HG02610 (cell line): ENCODE measurements at regions not wholly inside any gene's neighbourhood (a gene's known extent, or its start where the extent isn't known, plus 50 kb on each side); places are given as distances from the start of the nearest gene placed in this dataset.
"Not testable (repeated sequence)": the region's sequence is repeated elsewhere in the genome, so short reads cannot be mapped to it uniquely, and the experiment has no call there.

Experiments
- ATAC-seq: cut with Tn5 transposase; IDR thresholded peaks from one replicate; pipeline ENCODE4 v1.9.1; 2021; ENCODE audit warnings: mild to moderate bottlenecking, moderate library complexity; ENCODE audit not compliant: unreplicated experiment

- no peak for ATAC-seq
These were observed 80.0 kb upstream of the CHST15 start for GRCh38 chr10:124173298-124173900.

- ATAC-seq: no peak
These were observed 79.0 kb upstream of the CHST15 start for GRCh38 chr10:124172181-124172916.

DNA sequence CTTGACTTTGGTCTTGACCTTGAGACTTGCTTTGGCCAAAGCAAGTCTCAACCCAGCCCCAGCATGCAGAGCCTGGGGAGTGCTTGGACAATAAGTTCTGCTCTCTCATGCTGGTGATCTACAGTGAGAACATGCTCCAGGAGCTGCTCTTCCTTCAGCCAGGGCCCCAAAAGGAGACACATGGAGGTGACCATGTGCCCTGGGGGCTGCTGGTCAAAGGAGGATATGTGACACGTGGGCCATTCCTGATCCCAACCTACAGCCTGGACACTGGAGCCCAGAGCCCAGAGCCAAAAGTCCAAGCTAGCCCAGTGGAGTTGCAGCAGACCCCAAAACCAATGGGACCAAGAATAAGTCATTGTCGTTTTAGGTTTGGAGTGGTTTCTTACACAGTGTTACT is 78.2 kb upstream of the CHST15 start:
- ATAC-seq: no peak

DNA sequence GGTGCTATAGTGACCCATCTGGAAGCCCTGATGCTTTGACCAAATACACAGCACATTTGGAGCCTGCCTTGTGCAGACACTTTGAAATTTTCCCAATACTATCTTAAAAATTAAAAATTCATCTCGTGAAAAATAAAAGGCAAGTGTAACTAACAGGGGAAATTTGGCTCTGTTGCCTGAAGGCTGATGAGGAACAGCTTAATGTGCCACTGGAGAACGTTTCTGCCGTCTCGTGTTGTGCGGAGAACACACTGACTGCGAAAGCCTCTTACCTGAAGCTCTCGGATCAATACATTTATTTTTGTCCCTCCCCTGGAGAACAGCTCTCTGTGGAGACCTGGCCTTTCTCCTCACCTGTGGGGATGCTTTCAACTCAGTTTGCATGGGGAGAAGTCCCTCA is 77.2 kb upstream of the CHST15 start:
- ATAC-seq: no peak

DNA sequence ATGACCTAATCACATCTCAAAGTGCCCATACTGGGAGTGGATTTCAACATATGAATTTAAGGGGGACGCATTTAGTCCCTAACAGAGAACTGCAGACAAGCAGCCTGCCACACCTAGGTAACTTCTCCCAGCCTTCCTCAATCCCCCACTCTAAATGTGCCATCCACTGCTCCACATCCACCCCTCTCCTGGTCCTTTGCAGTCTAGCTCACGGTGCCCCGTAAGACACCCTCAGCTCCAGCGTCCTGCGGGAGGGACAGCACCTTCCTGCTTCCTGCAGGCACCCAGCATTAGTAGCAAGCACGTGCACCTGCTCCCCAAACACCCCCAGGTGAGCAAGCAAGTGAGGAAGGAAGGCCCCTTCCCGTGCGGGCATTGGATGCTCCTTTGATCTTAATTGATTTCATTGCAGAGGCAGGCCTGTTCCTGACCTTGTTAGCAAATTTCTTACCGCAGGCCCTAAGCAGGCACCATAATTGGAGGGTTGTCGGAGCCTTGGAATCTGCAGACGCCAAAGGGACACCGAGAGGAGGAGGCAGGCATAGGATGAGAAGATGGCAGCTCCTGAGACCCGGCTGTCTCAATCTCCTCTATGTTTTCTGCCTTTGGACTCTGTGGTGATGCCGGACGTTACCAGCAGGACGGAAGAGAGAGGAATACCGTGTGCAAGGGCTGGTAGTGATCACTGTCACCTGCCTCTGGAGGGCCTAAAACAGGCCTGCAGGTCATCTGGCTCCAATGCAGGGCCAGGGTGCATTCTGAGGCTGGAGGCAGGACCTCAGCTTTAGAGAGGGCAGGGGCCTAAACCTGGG is 75.8 kb upstream of the CHST15 start:
- no peak for ATAC-seq

DNA sequence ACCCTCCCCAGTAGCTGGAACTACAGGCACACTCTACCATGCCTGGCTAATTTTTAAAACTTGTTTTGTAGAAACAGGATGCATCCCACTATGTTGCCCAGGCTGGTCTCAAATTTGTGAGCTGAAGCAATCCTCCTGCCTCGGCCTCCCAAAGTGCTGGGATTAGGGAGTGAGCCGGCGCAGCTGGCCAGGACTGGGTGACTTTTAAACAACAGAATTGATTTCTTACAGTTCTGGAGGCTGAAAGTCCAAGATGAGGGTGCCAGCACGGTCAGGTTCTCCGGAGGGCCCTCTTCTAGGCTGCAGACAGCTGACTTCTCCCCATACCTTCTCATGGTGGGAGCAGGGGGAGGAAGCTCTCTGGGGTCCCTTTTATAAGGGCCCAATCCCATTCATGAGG is 75.2 kb upstream of the CHST15 start:
- no peak for ATAC-seq

GRCh38 chr10:124167925-124168324 is 74.5 kb upstream of the CHST15 start:
- not testable (repeated sequence) for ATAC-seq

- ATAC-seq: no peak
These were observed 73.2 kb upstream of the CHST15 start for GRCh38 chr10:124166431-124167125.

GRCh38 chr10:124165827-124166226 is 72.4 kb upstream of the CHST15 start:
- ATAC-seq: no peak

- ATAC-seq: no peak
These were observed 71.9 kb upstream of the CHST15 start for GRCh38 chr10:124165311-124165710.

- ATAC-seq: no peak
These were observed 70.9 kb upstream of the CHST15 start for GRCh38 chr10:124164264-124164663.

DNA sequence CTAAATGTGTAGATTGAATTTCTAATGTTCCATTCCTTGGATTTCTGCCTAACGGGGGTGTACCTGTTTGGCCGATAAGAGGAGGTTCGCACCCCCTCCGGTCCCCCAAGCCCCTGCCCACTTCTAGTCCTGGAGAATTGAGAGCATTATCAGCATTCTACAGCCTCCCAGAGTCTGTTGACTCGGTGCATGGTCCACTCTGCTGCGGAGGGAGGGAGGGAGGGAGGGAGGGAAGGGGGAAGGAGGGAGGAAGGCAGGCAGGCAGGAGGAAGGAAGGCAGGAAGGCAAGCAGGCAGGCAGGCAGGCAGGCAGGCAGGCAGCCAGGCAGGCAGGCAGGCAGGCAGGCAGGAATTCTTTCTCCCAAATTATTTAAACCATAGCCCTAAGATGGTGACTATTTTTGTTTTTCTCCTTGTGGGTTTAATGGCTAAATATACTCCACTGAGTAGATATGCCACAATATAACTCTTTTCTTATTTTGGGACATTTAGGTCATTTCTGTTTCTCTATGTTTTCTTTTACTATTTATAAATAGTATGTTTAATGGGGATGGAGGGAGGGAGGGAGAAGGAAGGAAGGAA is 69.5 kb upstream of the CHST15 start:
- no peak for ATAC-seq

- ATAC-seq: no peak
These were observed 68.7 kb upstream of the CHST15 start for GRCh38 chr10:124162136-124162535.

GRCh38 chr10:124161601-124162000 is 68.2 kb upstream of the CHST15 start:
- ATAC-seq: no peak

GRCh38 chr10:124160943-124161582 is 67.7 kb upstream of the CHST15 start:
- ATAC-seq: no peak

- ATAC-seq: no peak
These were observed 66.8 kb upstream of the CHST15 start for GRCh38 chr10:124160176-124160575.

DNA sequence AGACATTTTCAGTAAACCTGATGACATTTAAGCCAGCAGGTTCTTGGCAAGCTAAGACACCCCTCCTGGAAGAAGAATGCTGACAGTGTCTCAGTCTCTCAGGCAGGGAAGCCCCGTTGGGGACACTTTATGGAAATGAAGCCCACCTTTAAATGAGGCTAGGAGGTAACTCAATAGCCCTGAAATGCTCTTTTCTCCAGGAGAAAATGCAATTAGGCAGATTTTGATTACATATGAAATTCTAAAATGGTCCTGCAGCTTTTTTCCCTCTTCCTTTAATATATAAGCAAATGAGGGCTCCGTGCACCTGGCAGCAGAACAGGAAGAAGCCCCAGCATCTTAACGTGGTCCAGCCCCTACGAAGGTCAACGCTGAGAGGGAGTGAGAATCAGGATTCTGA is 65.8 kb upstream of the CHST15 start:
- ATAC-seq: no peak

DNA sequence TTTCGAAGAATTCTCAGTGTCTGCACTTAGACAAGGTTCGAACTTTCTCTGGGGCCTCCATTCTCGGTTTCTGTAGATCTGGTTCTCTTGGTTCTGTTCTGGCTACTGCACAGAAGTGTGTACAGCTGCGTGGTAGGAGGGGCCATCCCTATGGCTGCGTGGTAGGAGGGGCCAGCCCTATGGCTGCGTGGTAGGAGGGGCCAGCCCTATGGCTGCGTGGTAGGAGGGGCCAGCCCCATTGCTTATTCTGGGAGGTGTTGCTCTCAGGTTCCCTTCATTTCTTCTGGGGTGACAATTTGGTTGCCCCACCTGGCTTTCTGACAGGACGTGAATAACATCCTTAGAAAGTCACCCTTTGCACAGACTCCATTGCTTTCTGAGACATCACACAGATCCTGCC is 65.2 kb upstream of the CHST15 start:
- no peak for ATAC-seq

DNA sequence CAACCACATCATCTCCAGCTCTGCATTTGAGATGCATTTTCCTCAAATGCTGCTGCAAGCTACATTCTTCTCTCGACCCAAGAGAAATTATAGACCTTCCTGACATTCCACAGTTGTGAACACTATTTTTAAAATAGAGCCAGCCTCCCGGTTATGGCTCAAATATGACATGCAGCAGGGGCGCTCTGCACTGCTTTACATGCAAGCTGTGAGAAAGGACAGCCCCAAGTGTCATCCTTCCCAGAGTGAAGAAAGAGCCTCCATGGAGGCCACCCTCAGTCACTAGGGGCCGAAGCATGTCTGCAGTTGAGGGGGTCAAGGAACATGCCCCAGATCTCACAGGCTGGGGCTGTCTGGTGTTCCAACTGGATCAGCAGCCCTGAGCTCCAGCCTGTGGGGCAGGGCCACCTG is 63.9 kb upstream of the CHST15 start:
- ATAC-seq: no peak

GRCh38 chr10:124156524-124157260 is 63.3 kb upstream of the CHST15 start:
- no peak for ATAC-seq
